AG04449 (cell line): ENCODE measurements at regions not wholly inside any gene's neighbourhood (a gene's known extent, or its start where the extent isn't known, plus 50 kb on each side); places are given as distances from the start of the nearest gene placed in this dataset.

Experiments
- CTCF ChIA-PET: fragments of 350-600 bp; formaldehyde crosslinking; extraction: SDS; loops from one replicate; lab custom pipeline; 2021; ENCODE audit warnings: antibody characterized with exemption; lab: Yijun Ruan, JAX
- POLR2A ChIA-PET: fragments of 400-600, 350-600 bp; formaldehyde crosslinking; extraction: SDS; loops from one replicate; lab custom pipeline; 2020; ENCODE audit warnings: antibody characterized with exemption, inconsistent platforms; lab: Yijun Ruan, JAX
- DNase-seq: peaks from one replicate; pipeline ENCODE4 v3.0.0-alpha.2; 2010; ENCODE audit warnings: low read depth, low spot score
- H3K4me3 ChIP-seq: 2 replicates; pipeline ENCODE4 v1.5.1; 2011; ENCODE audit warnings: low read depth, mild to moderate bottlenecking, control low read depth, low read length
- CTCF ChIP-seq: IDR thresholded peaks from one replicate; pipeline ENCODE4 v1.5.1; 2011; ENCODE audit warnings: mild to moderate bottlenecking, moderate library complexity, low read length, control low read depth, inconsistent platforms; ENCODE audit not compliant: insufficient read depth; ENCODE audit errors: missing control alignments

DNA sequence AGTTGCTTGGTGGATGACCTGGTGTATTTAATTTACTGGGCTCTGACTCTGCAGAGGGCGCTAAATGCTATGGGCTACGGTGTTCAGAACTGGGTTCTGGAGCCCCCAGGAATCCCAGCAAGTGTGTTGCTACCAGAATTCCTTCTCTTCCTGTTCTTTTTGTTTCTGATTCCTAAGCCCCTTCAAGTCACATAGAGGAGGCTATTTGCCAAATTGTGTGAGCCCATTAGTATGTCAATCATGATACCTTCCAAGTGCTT lies 358.2 kb upstream of the SPRED2 start:
- no peak for DNase-seq

GRCh38 chr2:65789923-65790675 lies 357.7 kb upstream of the SPRED2 start:
- no peak for TF ChIP-seq CTCF
- DNase-seq = no peak
- ChIA-PET CTCF (interaction anchor here (1.4 kb wide), 1 partner anchor 11 kb away, joined by 3 read pairs; no protein-coding TSS in a partner anchor), POLR2A (no interaction called here)
- H3K4me3 ChIP-seq = no peak overlapping the region

More for the DNA sequence above, 358.2 kb upstream of the SPRED2 start:
- CTCF ChIA-PET = interaction anchor here (1.4 kb wide), 1 partner anchor 11 kb away, joined by 3 read pairs; no protein-coding TSS in a partner anchor
- POLR2A ChIA-PET = no interaction called here
- H3K4me3 ChIP-seq = no peak overlapping the region
- TF ChIP-seq CTCF = no peak

DNA sequence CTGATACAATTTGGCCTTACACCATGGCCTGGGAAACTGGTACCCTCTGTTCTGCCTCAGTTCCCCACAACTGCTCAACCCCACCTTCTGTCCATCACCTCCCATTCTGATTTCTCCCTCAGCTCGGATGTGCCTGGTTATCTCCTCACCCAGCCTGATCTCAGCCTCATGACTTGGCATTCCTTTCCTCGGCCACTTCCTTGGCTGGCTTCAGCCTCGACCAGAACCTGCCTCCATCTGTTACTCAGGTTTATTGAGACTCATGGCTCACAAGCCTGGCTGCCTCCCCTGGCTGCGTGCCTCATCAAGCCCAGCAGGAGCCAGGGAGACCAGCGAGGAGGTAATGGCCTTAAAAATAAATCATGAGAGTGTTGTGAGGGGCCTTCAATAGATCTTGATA lies 356.2 kb upstream of the SPRED2 start:
- no peak for DNase-seq
- CTCF ChIA-PET = no interaction called here
- no peak for TF ChIP-seq CTCF

DNA sequence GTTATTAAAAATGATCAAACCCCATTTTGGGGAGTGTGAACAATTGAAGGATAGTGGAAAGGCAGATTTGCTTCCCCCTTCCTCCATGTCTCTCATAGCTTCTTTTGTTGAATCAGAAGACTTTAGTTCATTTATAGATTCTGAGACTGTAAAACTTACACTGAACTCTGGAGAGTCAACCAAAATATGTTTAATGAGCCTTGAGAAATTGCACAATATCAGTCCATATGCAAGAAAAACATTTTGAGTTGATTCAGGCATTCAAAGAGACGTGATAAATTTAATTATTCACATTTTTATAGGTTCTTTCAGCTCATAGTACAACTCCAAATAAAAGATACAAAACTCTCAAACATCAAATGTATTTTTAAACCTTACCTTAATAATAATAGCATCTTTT lies 354.4 kb upstream of the SPRED2 start:
- POLR2A ChIA-PET = no interaction called here

More for the DNA sequence above, 356.2 kb upstream of the SPRED2 start:
- H3K4me3 ChIP-seq = no peak overlapping the region
- POLR2A ChIA-PET = no interaction called here

DNA sequence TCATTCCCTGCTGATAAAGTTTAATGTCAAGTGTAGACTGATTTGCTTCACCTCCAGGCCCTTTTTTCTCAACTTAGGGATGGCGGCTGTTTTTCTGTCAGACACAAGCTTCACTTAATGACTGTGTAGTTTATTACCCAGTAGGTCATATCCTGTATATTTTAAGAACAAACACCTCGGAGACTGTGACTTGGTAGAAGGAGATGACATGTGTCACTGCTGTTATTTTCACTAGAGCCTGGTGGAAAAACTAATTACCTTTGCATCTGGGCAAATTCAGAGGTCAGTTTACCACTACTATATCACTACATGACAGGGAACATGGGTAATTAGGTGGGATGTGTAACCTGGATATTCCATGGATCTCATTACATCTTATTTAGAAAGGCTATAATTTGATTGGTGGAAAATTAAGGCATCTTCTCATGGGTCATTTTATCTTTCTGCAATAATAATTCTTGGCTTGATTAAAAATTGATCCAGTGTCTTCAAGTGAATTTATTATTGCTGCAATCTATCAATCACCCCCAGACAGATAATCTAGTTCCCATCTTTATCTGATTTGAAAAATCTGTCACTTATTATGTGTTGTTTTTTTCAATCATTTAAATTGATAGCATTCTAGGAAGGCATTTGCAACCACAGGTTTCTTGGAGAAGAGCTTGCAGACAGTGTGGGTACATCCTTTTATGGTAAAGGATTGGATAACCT lies 353.8 kb upstream of the SPRED2 start:
- ChIA-PET CTCF (interaction anchor here (1.7 kb wide), 1 partner anchor 15 kb away, joined by 4 read pairs; no protein-coding TSS in a partner anchor), POLR2A (no interaction called here)
- TF ChIP-seq CTCF = no peak
- no peak for DNase-seq
- no peak overlapping the region for H3K4me3 ChIP-seq

More for the DNA sequence above, 354.4 kb upstream of the SPRED2 start:
- CTCF ChIA-PET = interaction anchor here (1.7 kb wide), 1 partner anchor 15 kb away, joined by 4 read pairs; no protein-coding TSS in a partner anchor
- no peak for DNase-seq
- no peak overlapping the region for H3K4me3 ChIP-seq
- TF ChIP-seq CTCF = no peak

- POLR2A ChIA-PET = no interaction called here
- no peak for TF ChIP-seq CTCF
These were observed 350.7 kb upstream of the SPRED2 start for GRCh38 chr2:65782996-65783650.

More at GRCh38 chr2:65782996-65783650, 350.7 kb upstream of the SPRED2 start:
- no peak overlapping the region for H3K4me3 ChIP-seq
- no peak for DNase-seq
- CTCF ChIA-PET = interaction anchor here (1.0 kb wide), 1 partner anchor 143 kb away, joined by 4 read pairs; no protein-coding TSS in a partner anchor
